ENCODE measurements at regions not wholly inside any gene's neighbourhood (a gene's known extent, or its start where the extent isn't known, plus 50 kb on each side); places are given as distances from the start of the nearest gene placed in this dataset.

- no peak for TF ChIP-seq CTCF (IDR thresholded peaks at IDR 0.05; ENCODE audit: insufficient read depth, low read length)
- TF ChIP-seq SPI1 (IDR thresholded peaks at IDR 0.05; ENCODE audit: borderline replicate concordance, low read depth), result peak; percentile 83
- no peak for TF ChIP-seq REST (IDR thresholded peaks at IDR 0.05; ENCODE audit: insufficient replicate concordance, low read depth)
- no peak for TF ChIP-seq POLR2AphosphoS5 (IDR thresholded peaks at IDR 0.05; ENCODE audit: low read depth)
Measured at GRCh38 chr11:88414385-88414861, 76.9 kb upstream of the CTSC start.

Data from HL-60 (cell line).